ENCODE measurements at regions not wholly inside any gene's neighbourhood (a gene's known extent, or its start where the extent isn't known, plus 50 kb on each side); places are given as distances from the start of the nearest gene placed in this dataset.

- TF ChIP-seq CTCF (IDR thresholded peaks at IDR 0.05), result no peak
- no peak for TF ChIP-seq SIN3A (IDR thresholded peaks at IDR 0.05; ENCODE audit: borderline replicate concordance, insufficient read depth, low read depth, low read length)
- no peak for TF ChIP-seq POLR2AphosphoS5 (IDR thresholded peaks at IDR 0.05; ENCODE audit: low read depth, low read length)
- no peak for TF ChIP-seq TCF7L2 (IDR thresholded peaks at IDR 0.05; ENCODE audit: low read depth, low read length)
- no peak for TF ChIP-seq REST (IDR thresholded peaks at IDR 0.05; ENCODE audit: insufficient read depth in 1 of 2, low read depth in 2 of 2, low read length in 1 of 2)
- POLR2A ChIA-PET, result no interaction called here
- Histone ChIP-seq H3K27me3 (ENCODE audit: control insufficient read depth, insufficient read depth, low read length) (no peaks in the 10 kb centered on the region), H3K27ac (ENCODE audit: low read length) (no peak overlapping the region), H3K9me3 (ENCODE audit: control insufficient read depth, insufficient read depth, low read depth, low read length) (no peaks in the 10 kb centered on the region), H3K36me3 (ENCODE audit: control insufficient read depth, insufficient read depth, low read length) (no peaks in the 10 kb centered on the region), H3K4me3 (ENCODE audit: low read depth in 2 of 2, low read length in 2 of 2) (no peak overlapping the region), H3K4me1 (ENCODE audit: control insufficient read depth, insufficient read depth, low read length) (no peaks in the 10 kb centered on the region)
- CTCF ChIA-PET, result no interaction called here
- ATAC-seq (no peak), DNase-seq (ENCODE audit: low read depth, low spot score) (no peak)
- no TSS peak for BruUV-seq (replicated peaks)
- in situ Hi-C loops (cut with HindIII; ENCODE audit: low pct_unique_long_range_greater_than_20kb, low sequenced_read_pairs) (no loop called here), intact Hi-C loops (cut with micrococcal nuclease; ENCODE audit: unreplicated experiment) (no loop called here)
Measured at GRCh38 chr14:87131879-87132278, 861.1 kb downstream of the GALC start.

- Histone ChIP-seq H3K9me3 (ENCODE audit: control insufficient read depth, insufficient read depth, low read depth, low read length) (no peaks in the 10 kb centered on the region), H3K27me3 (ENCODE audit: control insufficient read depth, insufficient read depth, low read length) (no peaks in the 10 kb centered on the region), H3K4me1 (ENCODE audit: control insufficient read depth, insufficient read depth, low read length) (no peaks in the 10 kb centered on the region), H3K27ac (ENCODE audit: low read length) (no peak overlapping the region), H3K4me3 (ENCODE audit: low read depth in 2 of 2, low read length in 2 of 2) (no peak overlapping the region), H3K36me3 (ENCODE audit: control insufficient read depth, insufficient read depth, low read length) (no peaks in the 10 kb centered on the region)
- in situ Hi-C loops (cut with HindIII; ENCODE audit: low pct_unique_long_range_greater_than_20kb, low sequenced_read_pairs), result no loop called here
- TF ChIP-seq SIN3A (IDR thresholded peaks at IDR 0.05; ENCODE audit: borderline replicate concordance, insufficient read depth, low read depth, low read length) (no peak), POLR2AphosphoS5 (IDR thresholded peaks at IDR 0.05; ENCODE audit: low read depth, low read length) (no peak), TCF7L2 (IDR thresholded peaks at IDR 0.05; ENCODE audit: low read depth, low read length) (no peak), CTCF (IDR thresholded peaks at IDR 0.05) (no peak), REST (IDR thresholded peaks at IDR 0.05; ENCODE audit: insufficient read depth in 1 of 2, low read depth in 2 of 2, low read length in 1 of 2) (no peak)
- intact Hi-C loops (cut with micrococcal nuclease; ENCODE audit: unreplicated experiment), result no loop called here
- no TSS peak for BruUV-seq (replicated peaks)
- ATAC-seq, result no peak
- DNase-seq (ENCODE audit: low read depth, low spot score), result no peak
- POLR2A ChIA-PET, result no interaction called here
- CTCF ChIA-PET, result no interaction called here
Measured at GRCh38 chr14:87122166-87122565, 870.8 kb downstream of the GALC start.

All from Panc1 (cell line).